Prostate gland (tissue), 2 donors: ENCODE measurements at regions not wholly inside any gene's neighbourhood (a gene's known extent, or its start where the extent isn't known, plus 50 kb on each side); places are given as distances from the start of the nearest gene placed in this dataset.

Experiments
- POLR2A ChIP-seq: fragments of 450-650 bp; IDR thresholded peaks from one replicate; pipeline ENCODE4 v1.6.1; 2016; ENCODE audit warnings: antibody characterized with exemption, mild to moderate bottlenecking
- POLR2AphosphoS5 ChIP-seq: sonication (generic); formaldehyde crosslinking; IDR thresholded peaks from one replicate; pipeline ENCODE4 v1.6.1; 2017; ENCODE audit warnings: antibody characterized with exemption
- TF ChIP-seq, protein P1 (sequence below), 4 experiments: fragments of 200-600 bp in 2 of 4; fragments of 450-650 bp in 2 of 4; sonication (generic) in 2 of 4; IDR thresholded peaks; 1 replicate in 3 of 4; 2 replicates in 1 of 4; pipeline ENCODE4 v1.5.1; 2016 to 2019; ENCODE audit warnings: antibody characterized with exemption in 4 of 4, mild to moderate bottlenecking in 2 of 4, moderate library complexity in 2 of 4

DNA sequence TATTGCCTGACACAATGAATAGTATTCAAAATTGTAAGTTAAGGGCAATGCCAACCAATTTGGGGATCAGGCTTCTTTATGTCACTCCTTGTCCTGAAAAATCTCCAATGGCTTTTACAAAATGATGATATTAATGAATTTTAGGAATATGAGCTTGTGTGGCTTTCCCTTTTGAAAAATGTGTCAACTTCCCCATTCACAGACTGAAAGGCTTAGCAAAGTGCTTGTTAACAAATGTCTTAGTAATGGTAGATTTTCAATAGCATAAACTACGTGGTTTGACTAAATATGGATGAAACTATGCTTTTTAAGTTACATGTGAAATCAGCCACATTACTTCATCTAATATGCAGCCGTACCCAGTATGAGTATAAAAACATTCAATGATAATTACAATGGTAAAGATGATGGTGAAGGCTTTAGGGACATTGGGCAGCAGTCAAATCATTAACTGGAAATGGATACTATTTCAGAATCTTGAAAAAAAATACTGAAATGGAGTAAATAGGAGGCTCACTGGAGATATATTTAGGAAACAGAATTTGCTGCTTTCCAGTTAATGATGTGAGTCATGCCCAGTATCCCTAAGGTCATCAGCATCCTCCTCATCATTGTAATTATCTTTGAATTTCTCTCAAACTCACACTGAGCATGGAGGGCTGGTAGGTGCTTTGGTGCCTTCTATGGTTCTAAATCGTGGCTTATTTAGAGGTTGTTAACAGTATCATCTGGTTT is 113.3 kb upstream of the ZNF608 start:
- TF ChIP-seq, protein P1, sequence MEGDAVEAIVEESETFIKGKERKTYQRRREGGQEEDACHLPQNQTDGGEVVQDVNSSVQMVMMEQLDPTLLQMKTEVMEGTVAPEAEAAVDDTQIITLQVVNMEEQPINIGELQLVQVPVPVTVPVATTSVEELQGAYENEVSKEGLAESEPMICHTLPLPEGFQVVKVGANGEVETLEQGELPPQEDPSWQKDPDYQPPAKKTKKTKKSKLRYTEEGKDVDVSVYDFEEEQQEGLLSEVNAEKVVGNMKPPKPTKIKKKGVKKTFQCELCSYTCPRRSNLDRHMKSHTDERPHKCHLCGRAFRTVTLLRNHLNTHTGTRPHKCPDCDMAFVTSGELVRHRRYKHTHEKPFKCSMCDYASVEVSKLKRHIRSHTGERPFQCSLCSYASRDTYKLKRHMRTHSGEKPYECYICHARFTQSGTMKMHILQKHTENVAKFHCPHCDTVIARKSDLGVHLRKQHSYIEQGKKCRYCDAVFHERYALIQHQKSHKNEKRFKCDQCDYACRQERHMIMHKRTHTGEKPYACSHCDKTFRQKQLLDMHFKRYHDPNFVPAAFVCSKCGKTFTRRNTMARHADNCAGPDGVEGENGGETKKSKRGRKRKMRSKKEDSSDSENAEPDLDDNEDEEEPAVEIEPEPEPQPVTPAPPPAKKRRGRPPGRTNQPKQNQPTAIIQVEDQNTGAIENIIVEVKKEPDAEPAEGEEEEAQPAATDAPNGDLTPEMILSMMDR (IDR thresholded peaks at IDR 0.05): no peak
- TF ChIP-seq POLR2A (no peak), POLR2AphosphoS5 (no peak)
